Astrocyte (in vitro differentiated cells and primary cell): ENCODE measurements at regions not wholly inside any gene's neighbourhood (a gene's known extent, or its start where the extent isn't known, plus 50 kb on each side); places are given as distances from the start of the nearest gene placed in this dataset.

ENCODE experiments used
- DNase-seq: peaks from one replicate; pipeline ENCODE4 v3.0.0-alpha.2; 2010; ENCODE audit warnings: low read depth
- FAIRE-seq: peaks from 2 replicates; lab custom pipeline; 2011; peaks lifted over from hg19 to GRCh38; lab: Jason Lieb, UNC
- H2AFZ ChIP-seq: 2 replicates; pipeline ENCODE4 v1.6.0; 2012; ENCODE audit warnings: low read depth, low read length, inconsistent platforms
- H3K27ac ChIP-seq: 2 replicates; pipeline ENCODE4 v1.5.1; 2011; ENCODE audit warnings: low read depth, low read length, inconsistent platforms
- H3K27me3 ChIP-seq: 2 replicates; pipeline ENCODE4 v1.6.0; 2011; ENCODE audit warnings: low read length, inconsistent platforms; ENCODE audit not compliant: insufficient read depth
- H3K36me3 ChIP-seq: 2 replicates; pipeline ENCODE4 v1.5.1; 2011; ENCODE audit warnings: low read length, inconsistent platforms; ENCODE audit not compliant: insufficient read depth
- H3K4me1 ChIP-seq: 2 replicates; pipeline ENCODE4 v1.5.1; 2011; ENCODE audit warnings: low read length, inconsistent platforms; ENCODE audit not compliant: insufficient read depth
- H3K4me2 ChIP-seq: 2 replicates; pipeline ENCODE4 v1.6.0; 2012; ENCODE audit warnings: low read length, inconsistent platforms
- H3K4me3 ChIP-seq: 2 replicates; pipeline ENCODE4 v1.5.1; 2011; ENCODE audit warnings: low read depth, mild to moderate bottlenecking, low read length, inconsistent platforms; ENCODE audit not compliant: insufficient read depth
- H3K79me2 ChIP-seq: 2 replicates; pipeline ENCODE4 v1.6.0; 2012; ENCODE audit warnings: mild to moderate bottlenecking, low read length, inconsistent platforms; ENCODE audit not compliant: insufficient read depth
- H3K9ac ChIP-seq: 2 replicates; pipeline ENCODE4 v1.6.0; 2012; ENCODE audit warnings: mild to moderate bottlenecking, low read length, inconsistent platforms
- H3K9me3 ChIP-seq: 2 replicates; pipeline ENCODE4 v1.5.1; 2012; ENCODE audit warnings: low read depth, mild to moderate bottlenecking, low read length, inconsistent platforms; ENCODE audit not compliant: insufficient read depth
- H4K20me1 ChIP-seq: 2 replicates; pipeline ENCODE4 v1.6.0; 2012; ENCODE audit warnings: low read length, inconsistent platforms; ENCODE audit not compliant: insufficient read depth
- H3K27ac Mint-ChIP-seq: one replicate; pipeline ENCODE4 v1.8.0; 2021; ENCODE audit warnings: mild to moderate bottlenecking, mixed read lengths; ENCODE audit not compliant: unreplicated experiment
- H3K27me3 Mint-ChIP-seq: one replicate; pipeline ENCODE4 v1.8.0; 2021; ENCODE audit warnings: low read depth, mixed read lengths; ENCODE audit not compliant: unreplicated experiment
- H3K36me3 Mint-ChIP-seq: one replicate; pipeline ENCODE4 v1.8.0; 2021; ENCODE audit warnings: low read depth, mixed read lengths; ENCODE audit not compliant: unreplicated experiment
- H3K4me1 Mint-ChIP-seq: one replicate; pipeline ENCODE4 v1.8.0; 2021; ENCODE audit warnings: low read depth, mixed read lengths; ENCODE audit not compliant: unreplicated experiment
- H3K4me3 Mint-ChIP-seq: one replicate; pipeline ENCODE4 v1.8.0; 2021; ENCODE audit warnings: mild to moderate bottlenecking, moderate library complexity, mixed read lengths; ENCODE audit not compliant: unreplicated experiment
- H3K9me3 Mint-ChIP-seq: one replicate; pipeline ENCODE4 v1.8.0; 2021; ENCODE audit warnings: mild to moderate bottlenecking, mixed read lengths; ENCODE audit not compliant: unreplicated experiment
- CTCF ChIP-seq: IDR thresholded peaks from 2 replicates; pipeline ENCODE4 v1.5.1; 2011; ENCODE audit warnings: low read depth, mild to moderate bottlenecking, inconsistent platforms, low read length, moderate library complexity; ENCODE audit not compliant: insufficient read depth
- EZH2 ChIP-seq: IDR thresholded peaks from 2 replicates; pipeline ENCODE4 v1.6.1; 2012; ENCODE audit warnings: mild to moderate bottlenecking, low read length, inconsistent platforms; ENCODE audit not compliant: insufficient read depth

DNA sequence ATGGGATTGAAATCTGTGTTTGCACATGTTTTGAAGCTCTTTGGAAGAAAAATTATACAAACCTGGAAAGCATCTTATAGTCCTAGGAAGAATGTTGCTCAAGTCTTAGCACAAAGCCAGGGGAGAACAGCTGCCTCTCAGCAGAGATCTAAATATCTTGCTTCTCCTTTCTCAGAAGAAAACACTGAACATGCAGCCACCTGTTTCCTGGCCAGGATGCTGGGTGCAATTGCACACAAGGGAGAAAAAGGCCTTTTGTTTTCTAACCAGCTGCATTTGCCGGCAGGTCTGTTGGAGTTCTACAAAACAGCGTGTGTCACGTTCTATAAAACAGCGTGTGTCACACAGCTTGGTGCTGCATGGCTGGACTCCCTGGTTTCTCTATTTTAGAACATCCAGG, 259.6 kb upstream of the PLD5 start:
- H3K27me3 ChIP-seq: no peaks in the 10 kb centered on the region
- no peak overlapping the region for H3K4me3 ChIP-seq
- FAIRE-seq (no peak), DNase-seq (no peak)
- no peaks in the 10 kb centered on the region for H3K36me3 ChIP-seq
- Mint-ChIP-seq H3K27me3 (no peaks in the 10 kb centered on the region), H3K9me3 (peaks cover 2% of the 10 kb centered on the region), H3K36me3 (no peaks in the 10 kb centered on the region), H3K4me3 (no peak overlapping the region), H3K27ac (peak overlapping the region; percentile 73), H3K4me1 (peaks cover 39% of the 10 kb centered on the region)
- no peaks in the 10 kb centered on the region for H3K79me2 ChIP-seq
- H2AFZ ChIP-seq: no peak overlapping the region
- H3K27ac ChIP-seq: no peak overlapping the region
- no peak overlapping the region for H3K4me2 ChIP-seq
- no peak for TF ChIP-seq EZH2
- no peak for TF ChIP-seq CTCF
- no peak overlapping the region for H3K9ac ChIP-seq
- no peaks in the 10 kb centered on the region for H4K20me1 ChIP-seq
- no peaks in the 10 kb centered on the region for H3K4me1 ChIP-seq
- no peaks in the 10 kb centered on the region for H3K9me3 ChIP-seq

GRCh38 chr1:242774256-242774655, 249.8 kb upstream of the PLD5 start:
- Mint-ChIP-seq H3K27me3 (no peaks in the 10 kb centered on the region), H3K9me3 (peaks cover 3% of the 10 kb centered on the region), H3K27ac (no peak overlapping the region), H3K36me3 (no peaks in the 10 kb centered on the region), H3K4me1 (peaks cover 3% of the 10 kb centered on the region), H3K4me3 (no peak overlapping the region)
- no peaks in the 10 kb centered on the region for H3K27me3 ChIP-seq
- no peak for FAIRE-seq
- DNase-seq: no peak
- H2AFZ ChIP-seq: no peak overlapping the region
- no peaks in the 10 kb centered on the region for H3K36me3 ChIP-seq
- TF ChIP-seq CTCF: no peak
- no peak for TF ChIP-seq EZH2
- no peak overlapping the region for H3K27ac ChIP-seq
- no peaks in the 10 kb centered on the region for H3K79me2 ChIP-seq
- H3K9me3 ChIP-seq: no peaks in the 10 kb centered on the region
- no peaks in the 10 kb centered on the region for H4K20me1 ChIP-seq
- H3K9ac ChIP-seq: no peak overlapping the region
- H3K4me3 ChIP-seq: no peak overlapping the region
- no peak overlapping the region for H3K4me2 ChIP-seq
- no peaks in the 10 kb centered on the region for H3K4me1 ChIP-seq

- no peaks in the 10 kb centered on the region for H3K4me1 ChIP-seq
- H3K4me2 ChIP-seq: no peak overlapping the region
- H3K36me3 ChIP-seq: no peaks in the 10 kb centered on the region
- Mint-ChIP-seq H3K4me3 (no peak overlapping the region), H3K27me3 (no peaks in the 10 kb centered on the region), H3K36me3 (no peaks in the 10 kb centered on the region), H3K4me1 (peaks cover 6% of the 10 kb centered on the region), H3K27ac (peak overlapping the region; percentile 75), H3K9me3 (peaks cover 8% of the 10 kb centered on the region)
- H2AFZ ChIP-seq: no peak overlapping the region
- no peaks in the 10 kb centered on the region for H3K79me2 ChIP-seq
- no peak overlapping the region for H3K9ac ChIP-seq
- FAIRE-seq (no peak), DNase-seq (no peak)
- no peaks in the 10 kb centered on the region for H3K9me3 ChIP-seq
- TF ChIP-seq EZH2 (no peak), CTCF (no peak)
- H4K20me1 ChIP-seq: no peaks in the 10 kb centered on the region
- H3K27ac ChIP-seq: no peak overlapping the region
- no peak overlapping the region for H3K4me3 ChIP-seq
- no peaks in the 10 kb centered on the region for H3K27me3 ChIP-seq
Measured at GRCh38 chr1:242770366-242770765, 245.9 kb upstream of the PLD5 start.
